GM18526 (cell line): ENCODE measurements at regions not wholly inside any gene's neighbourhood (a gene's known extent, or its start where the extent isn't known, plus 50 kb on each side); places are given as distances from the start of the nearest gene placed in this dataset.

Source experiments
- POLR2A ChIP-seq: IDR thresholded peaks from 3 replicates; pipeline ENCODE4 v1.6.1; 2011; ENCODE audit not compliant: insufficient read length; ENCODE audit errors: extremely low read depth

DNA sequence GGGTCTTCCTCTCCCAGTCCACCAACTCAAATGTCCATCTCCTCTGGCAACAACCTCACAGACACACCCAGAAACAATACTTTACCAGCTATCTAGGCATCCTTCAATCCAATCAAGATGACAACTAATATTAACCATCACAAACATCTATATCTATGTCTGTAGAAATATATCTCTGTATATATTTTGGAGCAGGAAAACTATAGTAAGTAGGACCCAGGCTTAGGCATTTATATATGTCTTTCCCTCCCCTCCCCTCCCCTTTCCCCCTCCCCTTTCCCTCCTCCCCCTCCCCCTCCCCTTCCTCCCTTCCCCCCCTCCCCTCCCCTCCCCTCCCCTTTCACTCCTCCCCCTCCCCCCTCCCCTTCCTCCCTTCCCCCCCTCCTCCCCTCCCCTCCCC lies 210.5 kb downstream of the RNF144A start:
- no peak for TF ChIP-seq POLR2A

DNA sequence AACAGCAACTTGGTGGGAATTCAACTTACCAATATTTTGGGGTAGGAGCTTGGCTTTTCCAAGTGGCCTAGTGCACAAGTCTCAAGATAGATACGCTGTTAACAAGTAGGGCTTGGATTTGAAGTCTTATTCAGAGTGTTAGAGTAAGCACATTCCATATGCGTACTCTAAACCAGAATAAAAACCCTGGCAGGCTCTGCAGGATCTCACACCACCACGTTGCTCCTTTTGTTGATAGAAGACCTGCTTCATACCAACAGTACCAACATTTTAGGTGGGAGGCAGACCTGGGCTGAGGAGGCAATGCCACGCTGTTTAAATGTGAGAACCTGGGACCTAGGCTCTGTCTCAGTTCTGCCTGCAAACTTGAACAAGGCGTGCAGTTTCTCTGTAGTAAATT lies 214.0 kb downstream of the RNF144A start:
- no peak for TF ChIP-seq POLR2A

DNA sequence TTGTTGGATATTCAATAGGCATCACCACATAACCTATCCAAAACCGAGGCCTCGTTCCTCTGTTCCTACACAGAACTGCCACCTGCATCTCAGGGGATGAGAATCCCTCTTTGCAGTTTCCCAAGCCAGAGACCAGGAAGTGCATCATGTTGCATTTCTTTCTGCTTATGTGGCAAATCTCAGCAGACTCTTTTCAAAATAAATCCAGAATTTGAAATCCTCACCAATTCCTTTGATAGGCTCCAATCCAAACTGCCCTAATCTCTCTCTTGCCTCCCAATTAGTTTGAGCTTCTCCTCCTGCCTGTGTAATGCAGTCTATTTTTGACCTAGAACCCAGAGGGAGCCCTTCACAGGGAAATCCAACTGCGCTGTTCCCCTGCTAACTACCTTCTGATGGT lies 215.5 kb downstream of the RNF144A start:
- TF ChIP-seq POLR2A: no peak

DNA sequence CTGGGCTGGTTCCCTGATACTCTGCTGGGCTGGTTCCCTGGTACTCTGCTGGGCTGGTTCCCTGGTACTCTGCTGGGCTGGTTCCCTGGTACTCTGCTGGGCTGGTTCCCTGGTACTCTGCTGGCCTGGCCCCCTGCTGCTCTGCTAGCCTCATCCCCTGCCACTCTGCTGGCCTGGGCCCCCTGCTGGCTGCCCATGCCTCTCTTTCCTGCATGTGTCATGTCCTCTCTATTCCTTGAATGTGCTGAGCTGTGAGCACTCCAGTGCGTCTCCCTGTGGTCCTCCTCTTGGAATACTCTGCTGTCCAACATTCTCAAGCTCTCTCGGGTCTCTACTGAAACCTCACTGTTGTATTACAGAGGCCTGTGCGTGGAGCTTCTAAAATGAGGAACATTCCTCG lies 216.3 kb downstream of the RNF144A start:
- no peak for TF ChIP-seq POLR2A

DNA sequence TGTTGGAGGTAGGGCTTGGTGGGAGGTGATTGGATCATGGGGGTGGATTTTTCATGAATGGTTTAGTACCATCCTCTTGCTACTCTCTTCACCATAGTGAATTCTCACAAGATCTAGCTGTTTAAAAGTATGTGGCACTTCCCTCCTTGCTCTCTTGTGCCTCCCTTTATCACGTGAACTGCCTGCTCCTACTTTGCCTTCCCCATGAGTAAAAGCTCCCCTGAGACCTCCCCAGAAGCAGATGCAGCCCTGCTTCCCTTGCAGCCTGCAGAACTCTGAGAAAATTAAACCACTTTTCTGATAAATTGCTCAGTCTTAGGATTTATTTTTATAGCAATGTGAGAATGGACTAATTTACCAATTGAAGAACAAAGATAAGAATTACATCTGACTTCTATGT lies 223.1 kb downstream of the RNF144A start:
- TF ChIP-seq POLR2A: no peak

DNA sequence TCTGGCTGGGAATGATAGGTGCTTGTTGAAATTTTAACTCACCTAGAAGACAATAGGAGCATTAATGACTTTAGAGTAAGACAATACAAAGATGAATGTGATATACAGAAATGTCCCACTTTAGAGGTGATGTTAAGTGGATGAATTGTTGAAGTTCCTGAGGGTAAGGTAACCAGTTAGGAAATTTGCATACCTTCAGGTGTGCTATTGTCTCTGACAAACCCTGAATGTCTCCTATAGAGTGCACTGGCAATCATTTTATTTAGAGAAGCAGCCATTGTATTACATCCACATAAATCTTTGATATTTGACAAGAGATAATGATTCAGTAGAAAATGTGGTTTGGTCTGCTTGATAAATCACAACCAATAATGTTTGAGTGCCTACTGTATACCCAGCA lies 228.5 kb downstream of the RNF144A start:
- no peak for TF ChIP-seq POLR2A

DNA sequence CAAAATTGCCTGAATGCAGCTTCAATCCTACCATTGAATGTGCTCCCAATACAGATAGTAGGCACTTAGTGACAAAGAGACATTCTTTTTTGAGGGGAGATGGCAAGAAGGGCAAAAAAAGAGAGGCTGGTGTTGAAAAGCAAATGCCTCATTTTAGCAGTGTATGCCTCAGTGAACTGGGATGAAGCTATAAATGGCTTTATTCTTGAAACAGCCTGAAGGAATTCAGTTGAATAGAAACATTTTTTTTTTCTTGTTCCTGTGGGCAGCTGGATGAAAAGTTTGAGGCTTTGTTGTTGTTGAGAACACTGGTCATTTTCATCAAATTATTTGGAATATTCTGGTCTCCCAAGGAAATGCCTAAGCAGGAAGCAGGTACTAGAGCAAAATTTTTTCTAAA lies 228.9 kb downstream of the RNF144A start:
- TF ChIP-seq POLR2A: no peak

DNA sequence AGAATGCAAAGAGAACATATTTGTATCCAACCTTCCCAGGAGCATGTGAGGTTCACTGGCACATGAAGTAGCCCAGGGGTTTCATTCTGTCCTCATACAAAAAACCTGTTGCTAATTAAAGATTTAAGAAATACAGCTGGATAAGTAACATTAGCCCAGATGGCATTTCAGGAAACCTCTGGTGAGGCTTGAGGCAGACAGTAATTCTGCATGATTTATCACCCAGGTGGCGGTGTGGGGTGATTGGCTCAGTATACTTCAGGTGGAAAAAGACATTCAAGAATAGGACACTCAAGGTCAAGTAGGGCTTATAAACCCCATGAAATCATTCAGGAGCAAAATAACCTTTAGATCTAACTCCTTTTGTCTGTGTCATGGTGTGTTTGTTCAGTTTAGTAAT lies 237.4 kb downstream of the RNF144A start:
- no peak for TF ChIP-seq POLR2A

DNA sequence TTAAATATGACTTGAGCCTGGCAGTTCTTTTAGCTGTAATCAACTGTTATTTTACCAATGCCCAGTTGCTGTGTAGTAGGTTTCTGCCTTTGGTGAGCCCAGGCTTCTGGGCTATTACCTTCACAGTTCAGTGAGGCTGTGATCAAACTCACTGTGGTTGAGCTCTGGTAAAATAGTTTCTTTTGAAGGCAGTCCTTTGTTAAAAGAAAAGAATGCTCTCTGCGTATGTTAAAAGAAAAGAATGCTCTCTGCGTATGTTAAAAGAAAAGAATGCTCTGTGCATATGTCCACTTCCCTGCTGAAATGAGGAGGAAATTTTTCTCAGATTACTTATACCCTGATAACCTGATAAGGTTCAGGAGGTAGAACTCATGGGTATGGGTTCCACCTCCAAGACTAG lies 244.3 kb downstream of the RNF144A start:
- no peak for TF ChIP-seq POLR2A

DNA sequence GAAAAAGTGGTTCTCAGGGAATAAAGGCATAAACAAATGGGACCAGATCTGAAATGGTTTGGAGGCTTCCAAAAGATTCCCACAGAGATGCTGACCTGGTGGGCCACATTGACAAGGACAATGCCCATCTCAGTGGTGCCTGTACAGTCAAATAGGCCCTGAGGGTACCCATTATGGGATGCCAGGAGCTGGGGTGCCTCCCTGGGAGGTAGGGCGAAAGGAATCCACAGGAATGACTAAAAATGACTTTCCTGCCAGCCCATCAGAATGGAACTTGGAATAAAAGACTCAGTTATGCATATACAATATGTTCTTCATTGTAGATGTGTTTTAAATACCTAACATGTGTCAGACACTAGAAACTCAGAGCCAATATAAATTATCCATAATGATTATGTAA lies 248.5 kb downstream of the RNF144A start:
- TF ChIP-seq POLR2A: no peak

DNA sequence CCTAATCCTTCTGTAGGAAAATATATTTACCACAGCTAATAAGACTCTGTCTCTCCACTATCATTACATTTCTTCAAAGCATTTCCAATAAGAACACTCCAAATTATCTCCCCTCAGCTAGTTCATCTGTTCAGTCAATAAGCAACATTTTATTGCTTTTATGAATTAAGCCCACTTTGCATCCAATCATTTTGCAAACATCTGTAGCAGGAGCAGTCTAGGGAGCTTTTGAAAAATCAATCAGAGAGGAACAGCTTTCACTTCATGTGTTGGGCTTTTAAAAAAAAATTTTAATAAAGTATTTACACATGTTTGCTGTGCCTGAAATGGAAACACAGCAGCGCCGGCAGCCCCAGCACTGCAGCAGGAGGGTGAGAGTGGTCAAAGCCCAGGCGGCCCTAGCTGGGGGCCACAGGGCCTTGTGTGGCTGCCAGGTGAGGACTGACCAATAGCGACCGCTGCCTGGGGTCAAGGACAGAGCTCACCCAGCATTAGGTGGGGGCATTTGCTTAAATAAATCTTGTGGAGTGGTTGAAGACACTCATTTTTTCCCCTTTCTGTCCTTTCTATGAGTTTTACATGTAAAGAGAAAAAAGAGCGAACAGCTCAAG lies 250.7 kb downstream of the RNF144A start:
- TF ChIP-seq POLR2A: no peak

DNA sequence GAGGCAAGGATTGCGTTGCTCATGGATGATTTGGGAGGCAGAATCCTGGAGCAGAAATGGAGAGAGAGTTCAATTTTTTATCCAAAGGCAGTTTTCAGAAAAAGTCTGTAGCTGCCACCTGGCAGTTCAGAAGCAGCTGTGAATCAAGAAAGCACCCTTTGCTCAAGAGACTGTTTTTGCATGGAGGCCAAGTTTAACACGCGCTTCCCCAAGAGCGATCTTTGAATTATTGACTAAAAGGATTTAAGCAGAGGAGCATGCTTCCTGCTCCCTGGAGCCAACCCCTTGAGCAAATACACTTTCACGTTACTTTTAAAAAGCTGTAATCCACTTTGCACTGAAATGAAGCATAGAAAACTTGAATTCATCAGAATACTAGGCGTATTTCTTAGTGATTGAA lies 252.4 kb downstream of the RNF144A start:
- TF ChIP-seq POLR2A: no peak

DNA sequence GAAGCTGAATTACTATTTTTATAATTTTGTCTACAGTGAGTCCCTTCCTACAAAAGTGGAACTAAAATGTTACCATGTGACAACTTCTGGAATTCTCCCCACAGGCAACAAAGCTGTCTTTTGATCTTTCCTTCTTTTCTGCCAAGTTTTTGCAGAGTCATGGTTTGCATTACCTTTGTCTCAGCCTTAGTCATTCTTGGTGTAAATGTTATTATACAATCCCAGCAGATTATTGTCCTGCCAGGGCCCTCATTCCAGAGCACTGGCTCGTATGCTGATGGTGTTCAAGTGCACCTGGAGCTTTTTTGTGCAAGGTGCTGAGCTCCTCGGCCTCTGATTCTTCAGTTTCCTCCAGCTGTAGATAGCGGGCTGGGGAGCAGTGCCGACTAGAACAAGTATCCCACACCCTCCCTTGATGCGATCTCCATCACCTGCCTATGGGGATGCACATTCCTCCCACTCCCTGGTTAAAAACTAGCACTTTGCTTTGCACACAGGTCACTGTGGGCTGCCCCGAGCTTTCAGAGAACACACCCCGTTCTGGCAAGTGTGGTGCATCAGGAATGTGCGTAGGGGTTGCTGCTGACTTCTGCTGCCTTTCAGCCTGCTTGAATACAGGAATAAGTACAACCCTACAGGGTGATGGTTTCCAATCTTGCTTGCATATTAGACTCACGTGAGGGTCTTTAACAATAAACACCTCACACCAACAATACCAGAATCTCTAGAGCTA lies 263.6 kb downstream of the RNF144A start:
- no peak for TF ChIP-seq POLR2A

DNA sequence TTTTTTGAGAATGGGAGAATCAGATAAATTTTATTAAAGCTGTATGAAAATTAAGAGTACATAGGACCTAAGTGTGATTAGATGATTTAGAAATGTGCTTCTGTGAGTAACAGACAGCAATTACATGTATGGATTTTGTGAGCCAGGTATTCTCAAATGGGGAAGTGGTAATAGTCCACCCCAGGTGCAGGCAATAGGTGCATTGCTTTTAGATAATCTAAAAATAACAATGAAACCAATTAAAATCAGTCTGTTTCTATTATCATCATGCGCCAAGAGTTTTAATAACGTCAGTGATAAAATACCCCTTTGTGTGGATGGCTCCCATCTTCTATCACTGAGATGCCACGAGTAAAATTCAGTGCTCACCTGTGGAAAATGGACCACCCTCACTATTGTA lies 265.3 kb downstream of the RNF144A start:
- TF ChIP-seq POLR2A: no peak

DNA sequence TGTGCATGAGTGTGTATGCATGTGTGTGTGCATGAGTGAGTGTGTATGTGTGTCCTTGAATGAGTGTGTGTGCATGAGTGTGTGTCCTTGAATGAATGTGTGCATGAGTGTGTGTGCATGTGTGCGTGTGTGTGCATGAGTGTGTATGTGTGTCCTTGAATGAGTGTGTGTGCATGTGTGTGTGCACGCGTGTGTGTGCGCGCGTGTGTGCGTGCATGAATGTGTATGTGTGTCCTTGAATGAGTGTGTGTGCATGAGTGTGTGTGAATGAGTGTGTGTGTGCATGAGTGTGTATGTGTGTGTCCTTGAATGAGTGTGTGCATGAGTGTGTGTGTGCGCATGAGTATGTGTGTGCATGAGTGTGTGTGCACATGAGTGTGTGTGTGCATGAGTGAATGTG lies 271.9 kb downstream of the RNF144A start:
- TF ChIP-seq POLR2A: no peak

DNA sequence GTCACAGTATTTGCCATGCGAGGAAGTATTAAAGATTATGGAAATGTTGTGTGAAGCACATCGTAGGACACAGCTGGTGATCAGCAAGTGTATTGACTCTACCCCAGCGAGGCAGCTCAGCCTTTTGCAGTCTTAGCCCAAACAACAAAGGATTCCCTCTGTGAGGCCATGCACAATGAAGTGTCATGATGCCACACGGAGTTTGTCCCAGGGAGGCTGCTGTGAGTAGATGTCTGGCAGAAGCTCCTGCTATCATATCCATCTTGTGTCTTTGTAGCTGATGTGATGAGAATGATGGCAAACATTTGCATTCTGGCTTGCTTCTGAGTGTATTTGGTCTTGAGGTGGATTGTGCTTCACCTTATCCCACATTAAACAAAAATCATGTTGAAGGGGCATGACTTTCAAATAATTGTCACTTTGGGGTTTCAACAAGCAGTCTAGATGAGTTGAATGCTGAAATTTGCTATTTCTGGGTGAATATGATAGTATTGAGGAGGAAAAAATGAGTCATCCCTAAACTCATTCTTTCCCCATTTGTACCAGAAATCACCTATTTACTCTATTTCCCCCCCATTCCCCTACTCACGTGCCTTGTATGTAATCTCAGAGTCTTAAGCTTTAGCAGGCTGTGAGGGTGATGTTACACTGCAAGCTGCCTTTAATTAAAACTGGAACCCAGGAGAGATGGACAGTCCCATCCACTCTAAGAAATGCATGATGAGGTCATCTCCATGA lies 273.5 kb downstream of the RNF144A start:
- TF ChIP-seq POLR2A: no peak
